ENCODE measurements at regions not wholly inside any gene's neighbourhood (a gene's known extent, or its start where the extent isn't known, plus 50 kb on each side); places are given as distances from the start of the nearest gene placed in this dataset.

DNA sequence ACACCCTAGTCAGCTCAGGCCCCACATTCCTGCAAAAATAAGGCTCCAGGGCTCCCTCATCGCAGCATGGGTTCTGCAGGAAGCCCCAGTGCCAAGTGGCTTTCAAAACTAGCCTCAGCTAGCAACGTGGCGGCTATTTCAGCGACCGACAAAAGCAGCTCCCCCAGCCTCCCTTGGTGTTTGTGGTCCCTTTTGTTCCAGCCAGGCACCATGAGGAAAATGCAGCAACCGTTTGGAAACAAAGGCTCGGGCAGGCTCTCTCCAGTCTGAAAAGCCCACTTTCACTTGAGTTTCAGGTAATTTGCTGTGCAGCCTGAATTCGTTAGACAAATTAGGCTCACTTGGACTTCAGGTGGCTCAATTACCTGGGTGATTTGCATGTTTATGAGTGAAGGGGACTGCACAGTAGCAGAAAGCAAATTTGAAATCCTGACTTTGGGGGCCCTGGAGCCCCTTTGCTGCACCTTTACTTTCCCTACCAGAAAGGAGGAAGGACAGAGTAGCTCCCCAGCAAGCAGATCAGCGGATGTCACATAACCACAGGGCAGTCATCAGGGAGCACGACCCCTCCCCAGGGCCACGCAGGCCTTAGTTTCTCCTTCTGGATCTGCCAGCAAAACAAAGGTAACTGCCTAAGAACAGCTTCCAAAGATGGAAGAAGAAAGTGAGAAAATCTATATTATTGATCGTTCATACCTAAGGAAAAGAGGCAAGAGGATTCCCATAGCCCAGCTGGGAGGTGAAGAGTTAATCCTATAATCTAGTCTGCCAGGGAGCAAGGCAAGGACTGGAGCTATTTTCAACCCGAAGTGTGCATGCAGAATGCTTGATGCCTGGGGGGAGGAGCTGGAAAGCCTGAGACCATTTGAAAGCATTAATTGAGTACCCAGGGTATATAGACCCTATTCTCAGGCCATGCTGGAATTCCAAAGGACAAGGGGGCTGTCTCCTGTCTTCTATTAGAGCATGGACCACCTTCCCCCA lies 143.1 kb upstream of the SDK2 start:
- Histone ChIP-seq H3K9me3 (peaks cover 0 to 4% (median 0%) of the 10 kb centered on the region in 12 donors), H3K27ac (no peak overlapping the region), H3K4me3 (no peak overlapping the region), H3K36me3 (no peaks in the 10 kb centered on the region), H3K27me3 (peaks cover 0 to 19% (median 0%) of the 10 kb centered on the region in 9 donors), H3K4me1 (peaks cover 0 to 29% (median 12%) of the 10 kb centered on the region in 12 donors)
- intact Hi-C loops (cut with DNase I) = no loop called here
- WGBS, 4 donors = 66 to 73% (median 72%) methylated on average over 11 to 13 of the region's 13 CpGs
- TF ChIP-seq POLR2A (IDR thresholded peaks at IDR 0.05) (no peak), CTCF (IDR thresholded peaks at IDR 0.05) (no peak)
- no peak for DNase-seq
- ATAC-seq = peak in 2 of 4 donors; percentile 53 to 60

- peaks cover 0 to 26% (median 12%) of the 10 kb centered on the region in 12 donors for H3K4me1 ChIP-seq
- H3K27me3 ChIP-seq = peaks cover 0 to 19% (median 0%) of the 10 kb centered on the region in 9 donors
- H3K27ac ChIP-seq = no peak overlapping the region
- ATAC-seq = peak in 2 of 4 donors; percentile 21 to 42
- peaks cover 0 to 4% (median 0%) of the 10 kb centered on the region in 12 donors for H3K9me3 ChIP-seq
- H3K36me3 ChIP-seq = no peaks in the 10 kb centered on the region
- H3K4me3 ChIP-seq = no peak overlapping the region
- no peak for DNase-seq
- no peak for TF ChIP-seq POLR2A (IDR thresholded peaks at IDR 0.05)
- no peak for TF ChIP-seq CTCF (IDR thresholded peaks at IDR 0.05)
- WGBS, 4 donors = 72 to 82% (median 76%) methylated on average over 4 of the region's 4 CpGs
- intact Hi-C loops (cut with DNase I) = no loop called here
Measured at GRCh38 chr17:73788111-73788510, 143.9 kb upstream of the SDK2 start.

GRCh38 chr17:73791121-73791520 lies 146.9 kb upstream of the SDK2 start:
- Histone ChIP-seq H3K4me1 (peaks cover 0 to 28% (median 9%) of the 10 kb centered on the region in 12 donors), H3K9me3 (peaks cover 0 to 4% (median 0%) of the 10 kb centered on the region in 12 donors), H3K27me3 (no peaks in the 10 kb centered on the region), H3K4me3 (no peak overlapping the region), H3K27ac (no peak overlapping the region), H3K36me3 (no peaks in the 10 kb centered on the region)
- WGBS, 4 donors = 91 to 96% (median 93%) methylated on average over 4 of the region's 4 CpGs
- TF ChIP-seq POLR2A (IDR thresholded peaks at IDR 0.05) (no peak), CTCF (IDR thresholded peaks at IDR 0.05) (no peak)
- ATAC-seq (no peak), DNase-seq (no peak)
- intact Hi-C loops (cut with DNase I) = no loop called here

- Histone ChIP-seq H3K27ac (no peak overlapping the region), H3K27me3 (no peaks in the 10 kb centered on the region), H3K9me3 (peaks cover 0 to 4% (median 0%) of the 10 kb centered on the region in 12 donors), H3K36me3 (no peaks in the 10 kb centered on the region), H3K4me1 (peaks cover 0 to 23% (median 6%) of the 10 kb centered on the region in 12 donors), H3K4me3 (no peak overlapping the region)
- TF ChIP-seq POLR2A (IDR thresholded peaks at IDR 0.05) = no peak
- TF ChIP-seq CTCF (IDR thresholded peaks at IDR 0.05) = no peak
- no peak for ATAC-seq
- DNase-seq = no peak
- WGBS, 4 donors = 66 to 75% (median 70%) methylated on average over 5 to 6 of the region's 6 CpGs
- intact Hi-C loops (cut with DNase I) = no loop called here
Measured at GRCh38 chr17:73791631-73792030, 147.4 kb upstream of the SDK2 start.
